ENCODE measurements at regions not wholly inside any gene's neighbourhood (a gene's known extent, or its start where the extent isn't known, plus 50 kb on each side); places are given as distances from the start of the nearest gene placed in this dataset.

GRCh38 chr2:78561876-78562275 lies 463.6 kb upstream of the REG3G start:
- TF ChIP-seq ZNF557 (CRISPR knock-in tag; IDR thresholded peaks at IDR 0.05) (no peak), ZBTB44 (CRISPR knock-in tag; IDR thresholded peaks at IDR 0.05) (no peak), ZBTB49 (CRISPR knock-in tag; IDR thresholded peaks at IDR 0.05; ENCODE audit: borderline replicate concordance) (no peak)

Measured in HepG2 (cell line).